SK-N-MC (cell line): ENCODE measurements at regions not wholly inside any gene's neighbourhood (a gene's known extent, or its start where the extent isn't known, plus 50 kb on each side); places are given as distances from the start of the nearest gene placed in this dataset.
"Not testable (repeated sequence)": the region's sequence is repeated elsewhere in the genome, so short reads cannot be mapped to it uniquely, and the experiment has no call there.

Source experiments
- DNase-seq: peaks from one replicate; pipeline ENCODE4 v3.0.0-alpha.2; 2011; ENCODE audit warnings: low read depth, low spot score
- H3K27ac ChIP-seq: fragments of 200-600 bp; sonication (generic); 2 replicates; pipeline ENCODE4 v1.5.1; 2016; ENCODE audit warnings: mixed run types
- H3K36me3 ChIP-seq: fragments of 200-600 bp; sonication (generic); 2 replicates; pipeline ENCODE4 v1.6.1; 2017; ENCODE audit warnings: antibody characterized with exemption, low read length, mixed read lengths; ENCODE audit not compliant: insufficient read depth
- H3K4me3 ChIP-seq: fragments of 200-600 bp; sonication (generic); 2 replicates; pipeline ENCODE4 v1.5.1; 2016
- H3K9ac ChIP-seq: fragments of 200-600 bp; sonication (generic); 2 replicates; pipeline ENCODE4 v1.8.0; 2017; ENCODE audit warnings: mixed run types, mixed read lengths; ENCODE audit not compliant: insufficient read length
- H3K9me3 ChIP-seq: fragments of 200-600 bp; sonication (generic); 2 replicates; pipeline ENCODE4 v1.6.1; 2017; ENCODE audit warnings: low read depth, mild to moderate bottlenecking, antibody characterized with exemption, low read length, moderate library complexity, mixed read lengths
- EZH2 ChIP-seq: fragments of 200-600 bp; sonication (generic); IDR thresholded peaks from one replicate; pipeline ENCODE4 v1.6.1; 2017; ENCODE audit warnings: antibody characterized with exemption
- FOXP2 ChIP-seq: optimal IDR thresholded peaks from 2 replicates; pipeline ENCODE3; 2011; ENCODE audit warnings: mild to moderate bottlenecking, moderate library complexity; ENCODE audit not compliant: insufficient read depth; ENCODE audit errors: extremely low read length, control extremely low read depth
- POLR2AphosphoS5 ChIP-seq: IDR thresholded peaks from 2 replicates; pipeline ENCODE4 v1.6.1; 2012; ENCODE audit warnings: mild to moderate bottlenecking, low read depth, low read length, borderline replicate concordance

- Histone ChIP-seq H3K9ac (no peak overlapping the region), H3K36me3 (no peaks in the 10 kb centered on the region), H3K4me3 (no peak overlapping the region), H3K27ac (no peak overlapping the region), H3K9me3 (no peaks in the 10 kb centered on the region)
- no peak for TF ChIP-seq EZH2
- TF ChIP-seq POLR2AphosphoS5: no peak
- no peak for TF ChIP-seq FOXP2
- DNase-seq: no peak
Observed at GRCh38 chr19:29003641-29004409, 209.1 kb downstream of the UQCRFS1 start.

GRCh38 chr19:29002336-29002735 lies 210.6 kb downstream of the UQCRFS1 start:
- H3K9me3 ChIP-seq: no peaks in the 10 kb centered on the region
- TF ChIP-seq EZH2 (no peak), POLR2AphosphoS5 (no peak), FOXP2 (no peak)
- no peak for DNase-seq
- H3K36me3 ChIP-seq: no peaks in the 10 kb centered on the region
- no peak overlapping the region for H3K4me3 ChIP-seq
- H3K9ac ChIP-seq: no peak overlapping the region
- H3K27ac ChIP-seq: no peak overlapping the region

GRCh38 chr19:29001597-29002245 lies 211.2 kb downstream of the UQCRFS1 start:
- DNase-seq: no peak
- no peaks in the 10 kb centered on the region for H3K36me3 ChIP-seq
- TF ChIP-seq EZH2 (no peak), POLR2AphosphoS5 (no peak), FOXP2 (no peak)
- H3K9me3 ChIP-seq: no peaks in the 10 kb centered on the region
- H3K4me3 ChIP-seq: 0 out of 2 replicates have a peak overlapping the region, but pooled peaks have one; percentile 15
- H3K27ac ChIP-seq: no peak overlapping the region
- H3K9ac ChIP-seq: no peak overlapping the region

GRCh38 chr19:29001141-29001581 lies 211.8 kb downstream of the UQCRFS1 start:
- no peak for DNase-seq
- TF ChIP-seq FOXP2 (no peak), POLR2AphosphoS5 (no peak), EZH2 (no peak)
- Histone ChIP-seq H3K4me3 (no peak overlapping the region), H3K36me3 (no peaks in the 10 kb centered on the region), H3K27ac (no peak overlapping the region), H3K9me3 (no peaks in the 10 kb centered on the region), H3K9ac (no peak overlapping the region)

GRCh38 chr19:28999724-29000433 lies 213.1 kb downstream of the UQCRFS1 start:
- no peak for TF ChIP-seq POLR2AphosphoS5
- H3K27ac ChIP-seq: no peak overlapping the region
- no peak overlapping the region for H3K4me3 ChIP-seq

GRCh38 chr19:28998974-28999373 lies 214.0 kb downstream of the UQCRFS1 start:
- DNase-seq: no peak
- H3K9ac ChIP-seq: no peak overlapping the region
- no peaks in the 10 kb centered on the region for H3K9me3 ChIP-seq
- no peak overlapping the region for H3K4me3 ChIP-seq
- H3K36me3 ChIP-seq: no peaks in the 10 kb centered on the region
- no peak for TF ChIP-seq FOXP2
- no peak for TF ChIP-seq EZH2
- TF ChIP-seq POLR2AphosphoS5: no peak
- no peak overlapping the region for H3K27ac ChIP-seq

More at GRCh38 chr19:28999724-29000433, 213.1 kb downstream of the UQCRFS1 start:
- no peak overlapping the region for H3K9ac ChIP-seq
- DNase-seq: no peak
- no peaks in the 10 kb centered on the region for H3K36me3 ChIP-seq
- no peaks in the 10 kb centered on the region for H3K9me3 ChIP-seq

GRCh38 chr19:28997866-28998265 lies 215.1 kb downstream of the UQCRFS1 start:
- DNase-seq, H3K9me3 ChIP-seq, H3K36me3 ChIP-seq, H3K9ac ChIP-seq, H3K27ac ChIP-seq, H3K4me3 ChIP-seq: not testable (repeated sequence)

GRCh38 chr19:28990522-28990921 lies 222.4 kb downstream of the UQCRFS1 start:
- no peak for DNase-seq
- Histone ChIP-seq H3K4me3 (no peak overlapping the region), H3K9ac (no peak overlapping the region)

More at GRCh38 chr19:28990522-28990921, 222.4 kb downstream of the UQCRFS1 start:
- H3K27ac ChIP-seq: no peak overlapping the region
- no peaks in the 10 kb centered on the region for H3K36me3 ChIP-seq
- H3K9me3 ChIP-seq: no peaks in the 10 kb centered on the region
- no peak for TF ChIP-seq EZH2
- TF ChIP-seq FOXP2: no peak
- TF ChIP-seq POLR2AphosphoS5: no peak
